ES-I3 (cell line): ENCODE measurements at regions not wholly inside any gene's neighbourhood (a gene's known extent, or its start where the extent isn't known, plus 50 kb on each side); places are given as distances from the start of the nearest gene placed in this dataset.

Source experiments
- H3K36me3 ChIP-seq: 2 replicates; pipeline ENCODE4 v1.6.1; 2013; ENCODE audit warnings: mild to moderate bottlenecking, low read length, control low read depth, moderate library complexity; ENCODE audit not compliant: insufficient read depth
- H3K4me1 ChIP-seq: 2 replicates; pipeline ENCODE4 v1.6.1; 2013; ENCODE audit warnings: mild to moderate bottlenecking, control low read depth, low read length; ENCODE audit not compliant: insufficient read depth
- H3K9ac ChIP-seq: 2 replicates; pipeline ENCODE4 v1.6.1; 2013; ENCODE audit warnings: low read depth, mild to moderate bottlenecking, low read length, moderate library complexity
- H3K9me3 ChIP-seq: 2 replicates; pipeline ENCODE4 v1.6.1; 2013; ENCODE audit warnings: mild to moderate bottlenecking, low read length, moderate library complexity; ENCODE audit not compliant: control insufficient read depth, insufficient read depth

- Histone ChIP-seq H3K9me3 (peaks cover 4% of the 10 kb centered on the region; the same call in 1 of the 2 replicates), H3K36me3 (no peaks in the 10 kb centered on the region), H3K9ac (no peak overlapping the region), H3K4me1 (peaks cover 4% of the 10 kb centered on the region; the same call in 1 of the 2 replicates)
Measured at GRCh38 chr3:118277814-118278213, 756.8 kb downstream of the IGSF11 start.

- Histone ChIP-seq H3K9me3 (no peaks in the 10 kb centered on the region), H3K9ac (no peak overlapping the region), H3K4me1 (no peaks in the 10 kb centered on the region), H3K36me3 (no peaks in the 10 kb centered on the region)
Measured at GRCh38 chr3:118292841-118293240, 741.8 kb downstream of the IGSF11 start.

- Histone ChIP-seq H3K9ac (no peak overlapping the region), H3K9me3 (no peaks in the 10 kb centered on the region; the same call in 1 of the 2 replicates), H3K36me3 (no peaks in the 10 kb centered on the region), H3K4me1 (no peaks in the 10 kb centered on the region)
Measured at GRCh38 chr3:118298133-118298532, 736.5 kb downstream of the IGSF11 start.

- Histone ChIP-seq H3K9ac (no peak overlapping the region), H3K9me3 (no peaks in the 10 kb centered on the region; the same call in 1 of the 2 replicates), H3K4me1 (no peaks in the 10 kb centered on the region), H3K36me3 (no peaks in the 10 kb centered on the region)
Measured at GRCh38 chr3:118304557-118304956, 730.1 kb downstream of the IGSF11 start.

- no peak overlapping the region for H3K9ac ChIP-seq
- H3K9me3 ChIP-seq = peaks cover 11% of the 10 kb centered on the region
- no peaks in the 10 kb centered on the region for H3K36me3 ChIP-seq
- H3K4me1 ChIP-seq = no peaks in the 10 kb centered on the region
Measured at GRCh38 chr3:118332699-118333098, 701.9 kb downstream of the IGSF11 start.

GRCh38 chr3:118337649-118338048 lies 697.0 kb downstream of the IGSF11 start:
- Histone ChIP-seq H3K4me1 (no peaks in the 10 kb centered on the region), H3K36me3 (no peaks in the 10 kb centered on the region), H3K9me3 (peaks cover 8% of the 10 kb centered on the region; the same call in 1 of the 2 replicates), H3K9ac (no peak overlapping the region)

GRCh38 chr3:118347396-118348168 lies 687.1 kb downstream of the IGSF11 start:
- no peaks in the 10 kb centered on the region for H3K4me1 ChIP-seq
- no peak overlapping the region for H3K9ac ChIP-seq
- no peaks in the 10 kb centered on the region for H3K9me3 ChIP-seq
- H3K36me3 ChIP-seq = no peaks in the 10 kb centered on the region

- no peak overlapping the region for H3K9ac ChIP-seq
- no peaks in the 10 kb centered on the region for H3K4me1 ChIP-seq
- H3K9me3 ChIP-seq = no peaks in the 10 kb centered on the region
- no peaks in the 10 kb centered on the region for H3K36me3 ChIP-seq
Measured at GRCh38 chr3:118348169-118348557, 686.5 kb downstream of the IGSF11 start.

- H3K9ac ChIP-seq = no peak overlapping the region
- H3K4me1 ChIP-seq = no peaks in the 10 kb centered on the region
- peaks cover 19% of the 10 kb centered on the region for H3K9me3 ChIP-seq
- H3K36me3 ChIP-seq = no peaks in the 10 kb centered on the region
Measured at GRCh38 chr3:118354556-118354955, 680.1 kb downstream of the IGSF11 start.

GRCh38 chr3:118369892-118370491 lies 664.7 kb downstream of the IGSF11 start:
- no peaks in the 10 kb centered on the region for H3K4me1 ChIP-seq
- H3K36me3 ChIP-seq = 0 out of 2 replicates have a peak, but pooled peaks cover 2% of the 10 kb centered on the region
- no peak overlapping the region for H3K9ac ChIP-seq
- no peaks in the 10 kb centered on the region; the same call in 1 of the 2 replicates for H3K9me3 ChIP-seq

GRCh38 chr3:118380576-118380975 lies 654.1 kb downstream of the IGSF11 start:
- H3K36me3 ChIP-seq = no peaks in the 10 kb centered on the region
- no peaks in the 10 kb centered on the region for H3K4me1 ChIP-seq
- H3K9ac ChIP-seq = no peak overlapping the region
- H3K9me3 ChIP-seq = no peaks in the 10 kb centered on the region

GRCh38 chr3:118396491-118396890 lies 638.2 kb downstream of the IGSF11 start:
- Histone ChIP-seq H3K36me3 (no peaks in the 10 kb centered on the region), H3K9ac (no peak overlapping the region), H3K4me1 (no peaks in the 10 kb centered on the region), H3K9me3 (no peaks in the 10 kb centered on the region)

- Histone ChIP-seq H3K36me3 (no peaks in the 10 kb centered on the region), H3K4me1 (no peaks in the 10 kb centered on the region), H3K9me3 (no peaks in the 10 kb centered on the region), H3K9ac (no peak overlapping the region)
Measured at GRCh38 chr3:118400086-118400485, 634.6 kb downstream of the IGSF11 start.

- H3K9ac ChIP-seq = no peak overlapping the region
- no peaks in the 10 kb centered on the region for H3K36me3 ChIP-seq
- no peaks in the 10 kb centered on the region for H3K4me1 ChIP-seq
- H3K9me3 ChIP-seq = no peaks in the 10 kb centered on the region
Measured at GRCh38 chr3:118400886-118401285, 633.8 kb downstream of the IGSF11 start.

GRCh38 chr3:118401887-118402286 lies 632.8 kb downstream of the IGSF11 start:
- no peaks in the 10 kb centered on the region for H3K36me3 ChIP-seq
- H3K9ac ChIP-seq = no peak overlapping the region
- no peaks in the 10 kb centered on the region for H3K4me1 ChIP-seq
- H3K9me3 ChIP-seq = no peaks in the 10 kb centered on the region
